ENCODE measurements at regions not wholly inside any gene's neighbourhood (a gene's known extent, or its start where the extent isn't known, plus 50 kb on each side); places are given as distances from the start of the nearest gene placed in this dataset.

DNA sequence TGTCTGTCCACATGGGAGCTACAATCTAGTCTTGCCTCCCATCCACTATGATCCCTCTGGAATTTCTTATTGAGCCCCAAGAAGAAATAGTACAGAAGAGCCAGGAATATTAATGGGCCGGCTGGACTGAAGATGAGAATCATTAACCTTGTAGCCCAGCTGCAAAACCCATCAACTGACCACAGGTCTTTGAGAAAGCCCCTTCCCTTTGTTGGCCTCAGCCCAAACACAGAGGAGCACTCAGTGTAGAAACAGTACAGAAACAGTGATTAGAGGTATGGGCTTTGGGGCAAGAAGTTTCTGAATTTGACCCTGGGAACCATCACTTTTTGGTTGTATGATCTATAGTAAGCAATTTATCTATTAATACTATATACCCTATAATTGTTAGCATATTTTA, 76.8 kb upstream of the RAB40AL start:
- no peak for TF ChIP-seq POLR2A (IDR thresholded peaks at IDR 0.05)
- TF ChIP-seq, protein P1, sequence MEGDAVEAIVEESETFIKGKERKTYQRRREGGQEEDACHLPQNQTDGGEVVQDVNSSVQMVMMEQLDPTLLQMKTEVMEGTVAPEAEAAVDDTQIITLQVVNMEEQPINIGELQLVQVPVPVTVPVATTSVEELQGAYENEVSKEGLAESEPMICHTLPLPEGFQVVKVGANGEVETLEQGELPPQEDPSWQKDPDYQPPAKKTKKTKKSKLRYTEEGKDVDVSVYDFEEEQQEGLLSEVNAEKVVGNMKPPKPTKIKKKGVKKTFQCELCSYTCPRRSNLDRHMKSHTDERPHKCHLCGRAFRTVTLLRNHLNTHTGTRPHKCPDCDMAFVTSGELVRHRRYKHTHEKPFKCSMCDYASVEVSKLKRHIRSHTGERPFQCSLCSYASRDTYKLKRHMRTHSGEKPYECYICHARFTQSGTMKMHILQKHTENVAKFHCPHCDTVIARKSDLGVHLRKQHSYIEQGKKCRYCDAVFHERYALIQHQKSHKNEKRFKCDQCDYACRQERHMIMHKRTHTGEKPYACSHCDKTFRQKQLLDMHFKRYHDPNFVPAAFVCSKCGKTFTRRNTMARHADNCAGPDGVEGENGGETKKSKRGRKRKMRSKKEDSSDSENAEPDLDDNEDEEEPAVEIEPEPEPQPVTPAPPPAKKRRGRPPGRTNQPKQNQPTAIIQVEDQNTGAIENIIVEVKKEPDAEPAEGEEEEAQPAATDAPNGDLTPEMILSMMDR (IDR thresholded peaks at IDR 0.05), result no peak
